ENCODE measurements at regions not wholly inside any gene's neighbourhood (a gene's known extent, or its start where the extent isn't known, plus 50 kb on each side); places are given as distances from the start of the nearest gene placed in this dataset.
"Not testable (repeated sequence)": the region's sequence is repeated elsewhere in the genome, so short reads cannot be mapped to it uniquely, and the experiment has no call there.

GRCh38 chr5:101018299-101018698, 115.2 kb upstream of the ST8SIA4 start:
- no peak for TF ChIP-seq POLR2A (IDR thresholded peaks at IDR 0.05)
- TF ChIP-seq, protein P1, sequence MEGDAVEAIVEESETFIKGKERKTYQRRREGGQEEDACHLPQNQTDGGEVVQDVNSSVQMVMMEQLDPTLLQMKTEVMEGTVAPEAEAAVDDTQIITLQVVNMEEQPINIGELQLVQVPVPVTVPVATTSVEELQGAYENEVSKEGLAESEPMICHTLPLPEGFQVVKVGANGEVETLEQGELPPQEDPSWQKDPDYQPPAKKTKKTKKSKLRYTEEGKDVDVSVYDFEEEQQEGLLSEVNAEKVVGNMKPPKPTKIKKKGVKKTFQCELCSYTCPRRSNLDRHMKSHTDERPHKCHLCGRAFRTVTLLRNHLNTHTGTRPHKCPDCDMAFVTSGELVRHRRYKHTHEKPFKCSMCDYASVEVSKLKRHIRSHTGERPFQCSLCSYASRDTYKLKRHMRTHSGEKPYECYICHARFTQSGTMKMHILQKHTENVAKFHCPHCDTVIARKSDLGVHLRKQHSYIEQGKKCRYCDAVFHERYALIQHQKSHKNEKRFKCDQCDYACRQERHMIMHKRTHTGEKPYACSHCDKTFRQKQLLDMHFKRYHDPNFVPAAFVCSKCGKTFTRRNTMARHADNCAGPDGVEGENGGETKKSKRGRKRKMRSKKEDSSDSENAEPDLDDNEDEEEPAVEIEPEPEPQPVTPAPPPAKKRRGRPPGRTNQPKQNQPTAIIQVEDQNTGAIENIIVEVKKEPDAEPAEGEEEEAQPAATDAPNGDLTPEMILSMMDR (IDR thresholded peaks at IDR 0.05) = no peak
- TF ChIP-seq EP300 (IDR thresholded peaks at IDR 0.05) = no peak
- WGBS, 2 donors = 54 to 55% methylated on average over 1 of the region's 1 CpG
- Histone ChIP-seq H3K27ac (no peak overlapping the region), H3K9me3 (no peaks in the 10 kb centered on the region), H3K4me3 (no peak overlapping the region), H3K36me3 (no peaks in the 10 kb centered on the region), H3K4me1 (no peaks in the 10 kb centered on the region), H3K27me3 (no peaks in the 10 kb centered on the region)
- DNase-seq (ENCODE audit: low spot score in 2 of 2) = no peak

DNA sequence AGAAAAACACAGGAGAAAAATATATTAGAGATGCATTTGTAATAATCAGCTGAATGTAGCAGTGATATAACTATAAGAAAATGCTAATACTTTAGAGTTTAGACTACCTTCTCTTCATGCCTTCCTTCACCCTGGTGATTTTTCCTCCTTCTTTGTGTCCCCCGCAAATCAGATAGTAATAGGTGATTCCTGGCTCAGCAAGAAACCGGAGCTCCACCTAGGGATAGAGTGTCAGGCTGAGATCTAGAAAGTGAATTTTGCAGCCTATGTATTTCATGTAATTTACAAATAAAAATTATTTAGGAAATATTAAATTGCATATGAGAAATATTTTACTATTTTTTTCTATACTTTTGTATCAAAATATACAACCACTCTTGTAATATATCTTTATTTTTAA, 109.8 kb upstream of the ST8SIA4 start:
- Histone ChIP-seq H3K27me3 (no peaks in the 10 kb centered on the region), H3K4me3 (no peak overlapping the region), H3K27ac (no peak overlapping the region), H3K4me1 (peaks cover 0 to 6% (median 0%) of the 10 kb centered on the region in 4 donors), H3K36me3 (no peaks in the 10 kb centered on the region), H3K9me3 (no peaks in the 10 kb centered on the region)
- no peak for TF ChIP-seq EP300 (IDR thresholded peaks at IDR 0.05)
- TF ChIP-seq, protein P1 (IDR thresholded peaks at IDR 0.05) = no peak
- TF ChIP-seq POLR2A (IDR thresholded peaks at IDR 0.05) = no peak
- WGBS, 2 donors = 62 to 65% methylated on average over 2 of the region's 2 CpGs
- DNase-seq (ENCODE audit: low spot score in 2 of 2) = no peak

DNA sequence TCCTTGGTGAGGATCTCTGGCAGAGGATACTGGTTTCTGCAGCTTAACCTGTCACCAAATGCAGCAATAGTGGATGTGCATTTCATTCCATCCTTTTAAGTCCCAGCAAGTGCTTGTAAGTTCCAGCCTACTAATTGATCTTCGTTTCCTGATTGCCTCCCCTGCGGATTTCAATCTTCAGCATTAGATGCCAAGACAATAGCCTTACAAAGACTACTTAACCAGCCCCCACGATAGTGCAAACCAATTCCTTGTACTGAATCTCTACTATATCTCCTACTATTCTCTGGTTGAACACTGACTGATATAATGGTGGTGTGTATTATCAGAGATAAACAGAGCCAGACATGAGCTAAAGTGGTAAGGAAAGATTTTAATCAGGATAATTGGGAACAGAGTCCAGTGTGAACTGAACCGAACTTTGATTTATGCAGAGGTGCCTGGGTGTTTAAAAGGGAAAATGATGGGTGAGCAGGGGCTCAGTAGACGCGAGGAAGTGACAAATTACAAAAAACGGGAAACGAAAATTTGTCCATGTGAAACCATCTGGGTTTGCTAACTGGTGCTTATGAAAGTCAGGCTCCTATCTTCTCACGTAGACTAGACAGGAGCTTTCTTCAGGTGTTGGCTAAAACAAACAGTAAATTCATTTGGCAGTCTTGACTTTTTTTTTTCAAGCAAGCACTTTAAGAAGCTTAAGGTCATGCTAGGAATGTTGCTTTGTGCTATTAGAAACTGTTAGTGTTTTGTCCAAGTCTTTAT, 106.9 kb upstream of the ST8SIA4 start:
- Histone ChIP-seq H3K9me3 (peaks cover 0 to 7% (median 0%) of the 10 kb centered on the region in 4 donors), H3K36me3 (no peaks in the 10 kb centered on the region), H3K4me3 (no peak overlapping the region), H3K27ac (no peak overlapping the region), H3K27me3 (no peaks in the 10 kb centered on the region), H3K4me1 (peaks cover 0 to 6% (median 0%) of the 10 kb centered on the region in 4 donors)
- TF ChIP-seq POLR2A (IDR thresholded peaks at IDR 0.05) (no peak), EP300 (IDR thresholded peaks at IDR 0.05) (no peak)
- TF ChIP-seq, protein P1 (IDR thresholded peaks at IDR 0.05) = no peak
- WGBS, 2 donors = 59 to 65% methylated on average over 9 of the region's 9 CpGs
- DNase-seq (ENCODE audit: low spot score in 2 of 2) = no peak

GRCh38 chr5:100992354-100992753, 89.3 kb upstream of the ST8SIA4 start:
- Histone ChIP-seq H3K4me1 (no peaks in the 10 kb centered on the region), H3K27me3 (no peaks in the 10 kb centered on the region), H3K27ac (no peak overlapping the region), H3K4me3 (no peak overlapping the region), H3K36me3 (no peaks in the 10 kb centered on the region), H3K9me3 (peaks cover 0 to 11% (median 0%) of the 10 kb centered on the region in 4 donors)
- DNase-seq (ENCODE audit: low spot score in 2 of 2) = no peak
- 94 to 100% methylated on average over 1 of the region's 1 CpG for WGBS, 2 donors
- TF ChIP-seq, protein P1 (IDR thresholded peaks at IDR 0.05) = no peak
- TF ChIP-seq EP300 (IDR thresholded peaks at IDR 0.05) (no peak), POLR2A (IDR thresholded peaks at IDR 0.05) (no peak)

- H3K4me1 ChIP-seq; H3K4me3 ChIP-seq; H3K36me3 ChIP-seq; H3K27ac ChIP-seq; H3K9me3 ChIP-seq; DNase-seq (ENCODE audit: low spot score in 2 of 2); H3K27me3 ChIP-seq: not testable (repeated sequence)
- 71 to 79% methylated on average over 6 of the region's 6 CpGs for WGBS, 2 donors
Measured at GRCh38 chr5:100983601-100984000, 80.5 kb upstream of the ST8SIA4 start.
